ENCODE measurements at regions not wholly inside any gene's neighbourhood (a gene's known extent, or its start where the extent isn't known, plus 50 kb on each side); places are given as distances from the start of the nearest gene placed in this dataset.

DNA sequence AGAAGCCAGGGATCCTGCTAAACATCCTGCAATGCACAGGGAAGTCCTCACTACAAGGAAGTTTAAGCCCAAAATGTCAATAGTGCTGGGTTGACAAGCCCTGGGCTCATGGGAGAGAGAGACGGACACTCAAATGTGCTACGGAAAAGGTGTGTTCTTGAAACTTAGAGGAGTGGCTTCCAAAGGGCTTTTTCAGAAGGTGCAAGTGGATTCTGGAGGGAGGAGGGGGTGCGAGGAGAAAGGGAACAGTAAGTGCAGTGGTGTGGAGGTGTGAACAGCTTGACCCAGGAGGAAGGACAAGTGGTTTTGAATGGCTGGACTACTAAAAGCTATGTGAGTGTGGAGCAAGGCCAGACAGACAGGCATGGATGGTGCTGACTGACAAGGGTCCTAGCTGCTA lies 50.4 kb upstream of the CECR2 start:
- intact Hi-C loops (cut with micrococcal nuclease) = no loop called here
- Mint-ChIP-seq H3K36me3 (ENCODE audit: insufficient read depth, unreplicated experiment) (no peaks in the 10 kb centered on the region), H3K9me3 (ENCODE audit: unreplicated experiment) (no peaks in the 10 kb centered on the region), H3K27me3 (ENCODE audit: insufficient read depth, unreplicated experiment) (no peaks in the 10 kb centered on the region), H3K4me1 (ENCODE audit: insufficient read depth, unreplicated experiment) (no peaks in the 10 kb centered on the region), H3K4me3 (ENCODE audit: unreplicated experiment) (no peak overlapping the region), H3K27ac (ENCODE audit: low read depth, unreplicated experiment) (no peak overlapping the region)
- no peak for DNase-seq (ENCODE audit: unreplicated experiment)
- BruUV-seq (replicated peaks) = no TSS peak
- ChIA-PET CTCF (no interaction called here), POLR2A (no interaction called here)
- TF ChIP-seq, protein P1, sequence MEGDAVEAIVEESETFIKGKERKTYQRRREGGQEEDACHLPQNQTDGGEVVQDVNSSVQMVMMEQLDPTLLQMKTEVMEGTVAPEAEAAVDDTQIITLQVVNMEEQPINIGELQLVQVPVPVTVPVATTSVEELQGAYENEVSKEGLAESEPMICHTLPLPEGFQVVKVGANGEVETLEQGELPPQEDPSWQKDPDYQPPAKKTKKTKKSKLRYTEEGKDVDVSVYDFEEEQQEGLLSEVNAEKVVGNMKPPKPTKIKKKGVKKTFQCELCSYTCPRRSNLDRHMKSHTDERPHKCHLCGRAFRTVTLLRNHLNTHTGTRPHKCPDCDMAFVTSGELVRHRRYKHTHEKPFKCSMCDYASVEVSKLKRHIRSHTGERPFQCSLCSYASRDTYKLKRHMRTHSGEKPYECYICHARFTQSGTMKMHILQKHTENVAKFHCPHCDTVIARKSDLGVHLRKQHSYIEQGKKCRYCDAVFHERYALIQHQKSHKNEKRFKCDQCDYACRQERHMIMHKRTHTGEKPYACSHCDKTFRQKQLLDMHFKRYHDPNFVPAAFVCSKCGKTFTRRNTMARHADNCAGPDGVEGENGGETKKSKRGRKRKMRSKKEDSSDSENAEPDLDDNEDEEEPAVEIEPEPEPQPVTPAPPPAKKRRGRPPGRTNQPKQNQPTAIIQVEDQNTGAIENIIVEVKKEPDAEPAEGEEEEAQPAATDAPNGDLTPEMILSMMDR (IDR thresholded peaks at IDR 0.05; ENCODE audit: unreplicated experiment) = no peak

DNA sequence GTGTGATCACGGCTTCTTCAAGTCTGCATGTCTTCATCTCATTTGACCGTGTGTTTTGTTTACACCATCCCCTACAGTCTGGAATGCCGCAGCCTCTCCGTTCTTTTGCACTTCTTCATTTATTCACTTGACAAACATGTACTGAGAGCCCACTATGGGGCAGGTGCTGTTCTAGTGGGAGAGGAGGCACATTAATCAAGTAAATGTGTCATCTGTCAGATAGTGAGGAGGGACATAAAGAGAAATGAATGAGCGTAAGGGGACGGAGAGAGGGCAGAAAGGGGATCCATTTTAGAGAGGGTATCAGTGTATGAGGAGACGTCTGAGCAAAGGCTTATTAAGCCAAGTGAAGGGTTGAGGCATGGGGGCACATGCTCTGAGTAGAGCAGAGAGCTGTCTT lies 54.0 kb upstream of the CECR2 start:
- Mint-ChIP-seq H3K27ac (ENCODE audit: low read depth, unreplicated experiment) (no peak overlapping the region), H3K4me1 (ENCODE audit: insufficient read depth, unreplicated experiment) (no peaks in the 10 kb centered on the region), H3K36me3 (ENCODE audit: insufficient read depth, unreplicated experiment) (no peaks in the 10 kb centered on the region), H3K9me3 (ENCODE audit: unreplicated experiment) (no peaks in the 10 kb centered on the region), H3K4me3 (ENCODE audit: unreplicated experiment) (no peak overlapping the region), H3K27me3 (ENCODE audit: insufficient read depth, unreplicated experiment) (no peaks in the 10 kb centered on the region)
- BruUV-seq (replicated peaks) = no TSS peak
- POLR2A ChIA-PET = no interaction called here
- intact Hi-C loops (cut with micrococcal nuclease) = no loop called here
- CTCF ChIA-PET = no interaction called here
- TF ChIP-seq, protein P1 (IDR thresholded peaks at IDR 0.05; ENCODE audit: unreplicated experiment) = no peak
- DNase-seq (ENCODE audit: unreplicated experiment) = no peak

DNA sequence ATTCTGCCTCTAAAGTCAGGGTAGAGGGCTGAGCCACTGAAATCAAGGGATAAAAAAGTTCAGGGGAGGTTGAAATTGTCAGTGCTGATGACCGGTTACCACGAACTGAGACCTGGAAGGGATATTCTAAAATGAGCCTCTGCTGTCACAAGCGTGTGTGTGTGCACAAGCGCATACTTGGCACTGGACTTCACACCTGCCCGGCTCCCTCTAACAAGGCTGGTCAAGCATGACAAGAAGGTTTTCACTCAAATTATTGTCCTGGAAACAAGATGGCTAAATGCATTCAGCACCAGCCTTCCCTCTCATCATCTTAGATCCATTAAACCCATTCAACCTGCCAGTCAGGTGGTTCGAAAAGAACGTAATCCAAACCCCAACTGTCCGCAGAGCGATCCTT lies 54.8 kb upstream of the CECR2 start:
- no peaks in the 10 kb centered on the region for H3K9me3 Mint-ChIP-seq (ENCODE audit: unreplicated experiment)
- no TSS peak for BruUV-seq (replicated peaks)
- no peak overlapping the region for H3K27ac Mint-ChIP-seq (ENCODE audit: low read depth, unreplicated experiment)
- ChIA-PET CTCF (interaction anchor here (0.5 to 0.6 kb wide), 2 partner anchors 9 to 82 kb away, joined by 3 to 6 read pairs; no protein-coding TSS in a partner anchor), POLR2A (no interaction called here)
- intact Hi-C loops (cut with micrococcal nuclease) = no loop called here
- no peaks in the 10 kb centered on the region for H3K4me1 Mint-ChIP-seq (ENCODE audit: insufficient read depth, unreplicated experiment)
- TF ChIP-seq, protein P1 (IDR thresholded peaks at IDR 0.05; ENCODE audit: unreplicated experiment) = no peak
- H3K27me3 Mint-ChIP-seq (ENCODE audit: insufficient read depth, unreplicated experiment) = no peaks in the 10 kb centered on the region
- no peak for DNase-seq (ENCODE audit: unreplicated experiment)
- H3K4me3 Mint-ChIP-seq (ENCODE audit: unreplicated experiment) = no peak overlapping the region
- no peaks in the 10 kb centered on the region for H3K36me3 Mint-ChIP-seq (ENCODE audit: insufficient read depth, unreplicated experiment)

DNA sequence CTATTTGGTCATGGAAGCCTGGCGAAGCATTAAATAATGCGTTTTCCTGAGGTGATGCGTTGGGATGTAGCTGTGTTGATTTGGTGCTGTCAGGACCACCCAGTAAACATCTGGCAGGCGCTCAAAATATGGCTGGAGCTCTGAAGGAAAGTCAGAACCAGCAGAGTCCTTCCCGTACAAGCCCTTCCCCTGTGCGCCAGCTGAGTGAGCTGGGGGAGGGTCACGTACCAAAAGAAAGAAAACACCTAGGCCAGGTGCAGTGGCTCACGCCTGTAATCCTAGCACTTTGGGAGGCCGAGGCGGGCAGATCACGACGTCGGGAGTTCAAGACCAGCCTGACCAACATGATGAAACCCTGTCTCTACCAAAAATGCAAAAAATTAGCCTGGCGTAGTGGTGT lies 55.6 kb upstream of the CECR2 start:
- no TSS peak for BruUV-seq (replicated peaks)
- CTCF ChIA-PET = interaction anchor here (0.6 kb wide), 1 partner anchor 217 kb away, joined by 3 read pairs; no protein-coding TSS in a partner anchor
- H3K27ac Mint-ChIP-seq (ENCODE audit: low read depth, unreplicated experiment) = no peak overlapping the region
- H3K27me3 Mint-ChIP-seq (ENCODE audit: insufficient read depth, unreplicated experiment) = no peaks in the 10 kb centered on the region
- TF ChIP-seq, protein P1 (IDR thresholded peaks at IDR 0.05; ENCODE audit: unreplicated experiment) = no peak
- no peak overlapping the region for H3K4me3 Mint-ChIP-seq (ENCODE audit: unreplicated experiment)
- POLR2A ChIA-PET = no interaction called here
- H3K36me3 Mint-ChIP-seq (ENCODE audit: insufficient read depth, unreplicated experiment) = no peaks in the 10 kb centered on the region
- DNase-seq (ENCODE audit: unreplicated experiment) = no peak
- no peaks in the 10 kb centered on the region for H3K9me3 Mint-ChIP-seq (ENCODE audit: unreplicated experiment)
- intact Hi-C loops (cut with micrococcal nuclease) = no loop called here
- H3K4me1 Mint-ChIP-seq (ENCODE audit: insufficient read depth, unreplicated experiment) = no peaks in the 10 kb centered on the region

All from MCF 10A (cell line).